ENCODE measurements at regions not wholly inside any gene's neighbourhood (a gene's known extent, or its start where the extent isn't known, plus 50 kb on each side); places are given as distances from the start of the nearest gene placed in this dataset.

DNA sequence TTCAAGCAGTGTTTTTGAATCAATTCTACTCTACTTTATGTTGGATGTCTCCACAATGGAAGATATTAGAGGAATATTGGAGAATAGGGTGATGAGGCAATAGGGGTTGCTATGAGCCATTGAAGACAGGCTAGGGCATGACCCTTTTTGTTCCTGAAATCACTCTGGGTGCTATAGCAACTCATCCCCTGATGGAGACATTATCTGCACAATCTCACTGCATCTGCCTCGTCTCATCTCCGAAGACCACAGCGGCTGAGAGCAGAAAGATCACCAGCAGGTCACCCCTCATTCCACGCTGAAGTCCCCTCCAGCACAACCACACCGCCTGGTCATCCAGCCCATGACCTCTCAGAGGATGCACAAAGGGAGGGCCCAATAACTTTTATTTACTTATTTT, 150.4 kb upstream of the TMEM132C start:
- no CpG with 5 or more reads among the region's 5 CpGs for WGBS (ENCODE audit: extremely low coverage, insufficient read length, low lambda C conversion rate)
- Mint-ChIP-seq H3K9me3 (no peaks in the 10 kb centered on the region; a peak in 2 of 5 replicates), H3K27me3 (ENCODE audit: low read depth) (no peaks in the 10 kb centered on the region; the same call in 1 of the 2 replicates), H3K36me3 (ENCODE audit: insufficient read depth in 1 of 3, low read depth in 3 of 3) (no peaks in the 10 kb centered on the region), H3K27ac (no peak overlapping the region), H3K4me3 (no peak overlapping the region), H3K4me1 (peaks cover 13% of the 10 kb centered on the region in 2 experiments)
- Histone ChIP-seq H3K23ac (ENCODE audit: insufficient read length, low read depth, low read length) (no peak overlapping the region), H3K14ac (ENCODE audit: insufficient read depth, low read length) (no peak overlapping the region; the same call in 1 of the 2 replicates), H3K9ac (ENCODE audit: extremely low read depth, insufficient read length, low read length) (no peak overlapping the region), H4K91ac (ENCODE audit: insufficient read length, low read depth, low read length) (no peak overlapping the region), H3T11ph (ENCODE audit: low read length) (no peak overlapping the region), H4K20me1 (ENCODE audit: control insufficient read depth, insufficient read depth, insufficient read length) (no peaks in the 10 kb centered on the region), H3K79me2 (ENCODE audit: insufficient read depth, low read length) (no peaks in the 10 kb centered on the region), H3K18ac (ENCODE audit: insufficient read length, low read depth, low read length) (no peak overlapping the region), H3K4me1 (ENCODE audit: insufficient read depth, low read length) (peaks cover 4% of the 10 kb centered on the region; the same call in 1 of the 2 replicates), H2BK120ac (ENCODE audit: low read depth, low read length, poor library complexity, severe bottlenecking) (no peak overlapping the region), H3K9me3 (ENCODE audit: control insufficient read depth, low read depth, low read length) (no peaks in the 10 kb centered on the region), H2AK5ac (ENCODE audit: insufficient read length, low read length) (no peak overlapping the region), H2BK15ac (ENCODE audit: low read depth, low read length) (no peak overlapping the region), H3K27me3 (ENCODE audit: insufficient read depth, low read length) (no peaks in the 10 kb centered on the region), H3K4me2 (ENCODE audit: insufficient read depth, insufficient read length, low read length) (no peak overlapping the region), H3K23me2 (ENCODE audit: insufficient read length, low read depth, low read length, poor library complexity, severe bottlenecking) (no peaks in the 10 kb centered on the region), H3K27ac (ENCODE audit: insufficient read length, low read depth, low read length) (no peak overlapping the region), H2AFZ (ENCODE audit: low read length) (no peak overlapping the region), H2BK12ac (ENCODE audit: insufficient read length, low read depth, low read length) (no peak overlapping the region), H2BK5ac (ENCODE audit: insufficient read length, low read length) (no peak overlapping the region), H4K5ac (ENCODE audit: insufficient read length, low read depth, low read length) (no peak overlapping the region), H4K8ac (replicated peaks; ENCODE audit: insufficient read length, low read depth, low read length) (no peak overlapping the region), H3K79me1 (ENCODE audit: insufficient read depth, low read depth, low read length, poor library complexity, severe bottlenecking) (no peaks in the 10 kb centered on the region), H2BK20ac (ENCODE audit: low read depth, low read length, poor library complexity, severe bottlenecking) (no peak overlapping the region), H3K4ac (ENCODE audit: low read depth, low read length) (no peak overlapping the region), H3K56ac (ENCODE audit: insufficient read length, low read depth, low read length) (no peak overlapping the region)
- TF ChIP-seq, protein P1, sequence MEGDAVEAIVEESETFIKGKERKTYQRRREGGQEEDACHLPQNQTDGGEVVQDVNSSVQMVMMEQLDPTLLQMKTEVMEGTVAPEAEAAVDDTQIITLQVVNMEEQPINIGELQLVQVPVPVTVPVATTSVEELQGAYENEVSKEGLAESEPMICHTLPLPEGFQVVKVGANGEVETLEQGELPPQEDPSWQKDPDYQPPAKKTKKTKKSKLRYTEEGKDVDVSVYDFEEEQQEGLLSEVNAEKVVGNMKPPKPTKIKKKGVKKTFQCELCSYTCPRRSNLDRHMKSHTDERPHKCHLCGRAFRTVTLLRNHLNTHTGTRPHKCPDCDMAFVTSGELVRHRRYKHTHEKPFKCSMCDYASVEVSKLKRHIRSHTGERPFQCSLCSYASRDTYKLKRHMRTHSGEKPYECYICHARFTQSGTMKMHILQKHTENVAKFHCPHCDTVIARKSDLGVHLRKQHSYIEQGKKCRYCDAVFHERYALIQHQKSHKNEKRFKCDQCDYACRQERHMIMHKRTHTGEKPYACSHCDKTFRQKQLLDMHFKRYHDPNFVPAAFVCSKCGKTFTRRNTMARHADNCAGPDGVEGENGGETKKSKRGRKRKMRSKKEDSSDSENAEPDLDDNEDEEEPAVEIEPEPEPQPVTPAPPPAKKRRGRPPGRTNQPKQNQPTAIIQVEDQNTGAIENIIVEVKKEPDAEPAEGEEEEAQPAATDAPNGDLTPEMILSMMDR (conservative IDR thresholded peaks at IDR 0.05) = no peak
- DNase-seq = no peak

All from H9 (cell line).